Posterior vena cava (tissue), 2 donors: ENCODE measurements at regions not wholly inside any gene's neighbourhood (a gene's known extent, or its start where the extent isn't known, plus 50 kb on each side); places are given as distances from the start of the nearest gene placed in this dataset.
"Not testable (repeated sequence)": the region's sequence is repeated elsewhere in the genome, so short reads cannot be mapped to it uniquely, and the experiment has no call there.

ENCODE experiments used
- DNase-seq: peaks from one replicate; pipeline ENCODE4 v3.0.0-alpha.2; 2020; ENCODE audit warnings: low spot score
- intact Hi-C, 2 donors: fragments of 100-400 bp; cut with DNase I; formaldehyde crosslinking; loops; one replicate each; pipeline versions ENCODE4 v1.14.1 to v1.14.2; 2022 to 2023
- donor health status: DM: yes; HTN: yes; CAD: no.
- donor health status: DM: yes; HTN: yes; CAD: no.

GRCh38 chr6:10081957-10082356 is 332.9 kb downstream of the TFAP2A start:
- intact Hi-C loops = no loop called here
- no peak for DNase-seq

GRCh38 chr6:10081075-10081474 is 333.8 kb downstream of the TFAP2A start:
- intact Hi-C loops = no loop called here
- no peak for DNase-seq

DNA sequence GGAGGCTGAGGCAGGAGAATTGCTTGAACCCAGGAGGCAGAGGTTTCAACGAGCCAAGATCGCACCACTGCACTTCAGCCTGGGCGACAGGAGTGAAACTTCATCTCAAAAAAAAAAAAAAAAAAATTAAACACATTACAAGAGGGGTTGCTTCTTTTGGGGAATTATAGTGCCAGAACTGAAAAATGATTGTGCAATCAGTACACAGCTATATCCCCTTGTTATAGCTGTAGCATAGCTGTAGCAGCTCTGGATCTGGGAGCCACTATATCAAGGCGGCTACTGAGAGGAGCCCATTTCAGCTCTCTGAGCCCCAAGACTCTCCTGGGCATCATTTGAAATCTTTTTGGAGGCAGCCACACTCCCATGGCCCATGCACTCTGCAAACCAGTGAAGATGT is 334.3 kb downstream of the TFAP2A start:
- intact Hi-C loops = no loop called here
- DNase-seq = no peak

GRCh38 chr6:10078581-10078980 is 336.3 kb downstream of the TFAP2A start:
- intact Hi-C loops = no loop called here
- no peak for DNase-seq

- DNase-seq, intact Hi-C loops: not testable (repeated sequence)
These were observed 340.1 kb downstream of the TFAP2A start for GRCh38 chr6:10074726-10075125.

DNA sequence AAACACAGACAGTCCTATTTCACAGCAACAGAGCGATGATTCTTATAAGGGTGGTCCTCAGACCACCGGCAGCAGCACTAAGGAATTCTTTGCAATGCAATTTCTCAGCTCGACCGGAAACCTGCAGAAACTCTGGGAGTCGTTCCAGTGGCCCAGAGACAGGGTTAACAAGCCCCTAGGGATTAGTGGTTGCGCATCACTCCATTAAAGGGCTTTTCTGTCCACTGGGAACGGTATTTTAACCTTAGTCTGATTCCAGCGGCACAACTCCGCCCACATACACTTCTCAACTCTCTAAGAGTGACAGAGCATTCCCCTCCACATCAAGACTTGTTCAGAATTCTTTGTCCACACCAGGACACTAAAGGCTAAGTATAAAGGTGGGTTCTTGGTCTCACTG is 341.5 kb downstream of the TFAP2A start:
- intact Hi-C loops = no loop called here
- no peak for DNase-seq

GRCh38 chr6:10071631-10072220 is 343.1 kb downstream of the TFAP2A start:
- no peak for DNase-seq
- intact Hi-C loops = no loop called here

DNA sequence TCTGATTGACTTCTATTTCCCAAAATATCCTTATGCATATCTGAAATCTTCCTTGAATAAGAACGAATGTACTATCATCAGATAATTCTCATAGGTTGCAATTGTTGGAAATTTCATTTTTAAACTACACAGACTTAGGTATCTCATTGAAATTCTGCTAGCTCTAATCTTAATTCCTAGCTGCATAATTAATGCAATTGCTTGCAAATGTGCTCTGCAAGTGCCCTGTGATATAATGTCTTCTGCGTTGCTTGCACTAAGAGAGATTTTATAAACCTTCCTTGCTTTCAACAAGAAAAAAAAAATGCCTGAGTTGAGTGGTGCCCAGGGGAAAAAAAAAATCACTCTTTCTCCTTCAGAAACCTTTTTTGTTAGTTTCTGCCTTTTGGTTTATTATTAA is 354.9 kb downstream of the TFAP2A start:
- intact Hi-C loops = no loop called here
- no peak for DNase-seq

GRCh38 chr6:10054672-10055071 is 360.2 kb downstream of the TFAP2A start:
- intact Hi-C loops = no loop called here
- DNase-seq = no peak

GRCh38 chr6:10051283-10051682 is 363.6 kb downstream of the TFAP2A start:
- DNase-seq = no peak
- intact Hi-C loops = no loop called here

DNA sequence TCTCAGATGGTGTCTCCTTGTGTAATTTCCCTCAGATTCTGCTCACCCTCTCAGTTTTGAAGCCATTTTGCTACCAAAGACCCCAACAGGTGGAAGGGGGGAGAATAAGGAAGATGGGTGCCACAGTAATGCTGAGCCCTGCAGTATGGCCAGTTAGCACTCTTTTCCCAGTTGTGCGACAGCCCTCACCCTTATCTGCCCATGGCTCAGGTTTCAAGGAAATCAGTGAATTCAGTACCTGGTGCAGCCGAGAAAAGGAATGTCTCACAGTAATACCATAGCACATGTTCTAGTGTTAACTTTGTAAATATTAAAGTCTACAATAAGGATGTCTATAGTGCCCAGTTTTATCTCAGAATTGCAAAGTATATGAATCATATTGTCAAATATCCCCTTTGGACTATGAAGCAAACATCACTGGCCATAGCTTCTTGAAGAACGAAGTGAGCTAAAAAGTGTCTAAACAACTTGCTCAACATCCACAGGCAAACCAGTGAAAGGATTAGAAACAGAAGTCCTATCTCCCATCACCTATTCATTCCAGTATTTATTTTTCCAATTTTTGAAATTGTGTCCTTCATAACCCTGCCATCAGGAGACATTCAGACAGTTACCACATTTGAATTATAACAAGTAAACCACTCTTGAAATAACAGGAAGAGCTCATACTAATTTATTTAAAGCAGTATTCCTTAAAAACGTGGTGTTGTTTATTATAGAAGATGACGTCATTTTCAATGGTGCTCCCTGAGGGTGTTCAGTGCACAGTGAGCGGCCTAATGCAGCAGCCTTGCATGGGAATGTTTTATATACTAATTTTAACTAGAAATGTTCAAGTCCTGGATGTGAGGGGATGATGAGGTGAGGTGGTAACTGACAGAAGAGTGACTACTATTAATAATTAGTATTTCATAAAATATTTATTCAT is 366.2 kb downstream of the TFAP2A start:
- DNase-seq = no peak
- intact Hi-C loops = no loop called here

DNA sequence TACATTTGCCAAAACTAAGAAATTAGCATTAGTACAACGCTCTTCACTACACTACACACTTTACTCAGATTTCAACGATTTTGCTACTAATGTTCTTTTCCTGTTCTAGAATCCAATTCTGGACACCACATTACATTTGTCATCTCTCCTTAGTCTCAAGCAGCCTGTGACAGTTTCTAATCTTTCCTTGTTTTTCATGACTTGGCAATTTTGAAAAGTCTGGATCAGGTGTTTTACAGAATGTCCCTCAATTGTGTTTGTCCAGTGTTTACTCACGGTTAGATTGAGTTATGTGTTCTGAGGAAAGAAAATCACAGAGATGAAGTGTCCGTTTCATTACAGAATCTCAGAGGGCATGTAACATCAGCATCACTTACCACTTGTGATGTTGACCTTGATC is 372.6 kb downstream of the TFAP2A start:
- intact Hi-C loops = no loop called here
- no peak for DNase-seq

DNA sequence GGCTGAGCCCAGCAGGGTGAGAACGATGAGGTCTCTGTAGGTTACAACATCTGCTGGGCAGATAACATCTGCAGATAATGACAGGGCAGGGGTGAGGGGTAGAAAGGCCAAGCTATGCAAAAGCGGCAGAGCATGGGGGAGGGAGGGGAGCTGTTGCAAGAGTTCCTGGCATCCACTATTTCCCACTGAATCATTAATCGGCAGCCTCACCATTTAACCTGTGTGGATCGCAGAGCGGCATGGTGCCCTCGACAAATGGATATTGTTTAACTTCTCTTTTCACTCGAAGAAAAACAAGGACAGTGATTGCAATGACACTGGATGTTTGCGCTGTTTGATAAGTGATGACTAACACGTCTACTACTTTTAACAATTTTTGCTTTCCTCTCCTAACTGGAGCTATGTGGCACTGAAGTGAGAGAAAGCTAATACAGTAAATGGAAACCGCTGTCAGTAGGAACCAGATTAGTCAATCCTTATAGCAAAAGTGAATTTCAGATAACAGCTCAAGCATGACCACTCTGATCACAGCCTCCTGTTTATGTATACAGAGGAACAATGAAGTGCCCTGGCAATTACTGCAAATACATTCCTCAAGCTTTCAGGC is 381.5 kb downstream of the TFAP2A start:
- DNase-seq = no peak
- intact Hi-C loops = no loop called here

GRCh38 chr6:10031617-10032016 is 383.3 kb downstream of the TFAP2A start:
- no peak for DNase-seq
- intact Hi-C loops = no loop called here

DNA sequence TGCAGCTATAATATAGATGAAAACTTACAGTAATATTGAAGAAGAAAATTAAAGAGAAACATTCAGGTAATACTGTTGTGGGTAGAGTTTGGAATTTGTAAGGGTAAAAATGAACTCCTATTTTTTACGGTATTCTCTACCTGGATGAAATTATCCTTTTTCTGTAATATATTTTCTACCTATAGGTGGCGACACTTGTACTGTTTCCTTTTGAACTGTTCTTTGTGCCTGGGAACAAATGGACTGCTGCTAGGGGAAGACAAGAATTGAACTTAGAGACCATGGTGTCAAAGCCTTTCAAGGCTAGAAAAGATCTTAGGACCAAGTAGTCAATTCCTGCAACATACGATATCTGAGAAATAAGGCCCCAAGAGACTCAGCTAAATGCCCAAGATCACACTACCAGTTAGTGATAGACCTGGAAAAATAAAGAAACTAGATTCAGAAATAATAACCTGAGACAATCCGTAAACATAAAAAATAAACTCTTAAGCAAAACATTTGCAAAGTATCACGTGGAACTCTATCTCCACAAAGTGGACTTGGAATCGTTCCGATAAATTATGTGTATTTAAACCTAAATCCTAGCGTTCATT is 383.8 kb downstream of the TFAP2A start:
- no peak for DNase-seq
- intact Hi-C loops = no loop called here

- intact Hi-C loops = no loop called here
- no peak for DNase-seq
These were observed 386.7 kb downstream of the TFAP2A start for GRCh38 chr6:10028222-10028621.

DNA sequence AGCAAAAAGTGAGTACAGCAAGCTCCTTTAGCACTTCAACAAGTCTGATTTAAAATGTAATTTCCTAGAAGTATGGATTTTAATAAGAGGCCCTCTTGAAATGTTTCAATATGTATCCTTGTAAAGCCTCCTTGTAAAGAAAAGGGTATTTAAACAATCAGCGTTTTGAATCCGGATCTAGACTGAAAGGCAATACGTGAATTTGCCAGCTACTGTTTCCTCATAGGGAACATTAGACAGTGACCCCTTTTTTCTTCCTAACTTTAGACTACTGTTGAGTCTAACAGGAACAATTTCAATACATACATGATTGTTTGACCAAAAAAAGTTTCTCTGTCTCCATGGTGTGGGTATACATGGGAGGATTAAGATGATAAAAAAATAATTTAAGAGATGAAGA is 395.0 kb downstream of the TFAP2A start:
- intact Hi-C loops = no loop called here
- no peak for DNase-seq

- no peak for DNase-seq
- intact Hi-C loops = no loop called here
These were observed 400.3 kb downstream of the TFAP2A start for GRCh38 chr6:10014557-10014956.

DNA sequence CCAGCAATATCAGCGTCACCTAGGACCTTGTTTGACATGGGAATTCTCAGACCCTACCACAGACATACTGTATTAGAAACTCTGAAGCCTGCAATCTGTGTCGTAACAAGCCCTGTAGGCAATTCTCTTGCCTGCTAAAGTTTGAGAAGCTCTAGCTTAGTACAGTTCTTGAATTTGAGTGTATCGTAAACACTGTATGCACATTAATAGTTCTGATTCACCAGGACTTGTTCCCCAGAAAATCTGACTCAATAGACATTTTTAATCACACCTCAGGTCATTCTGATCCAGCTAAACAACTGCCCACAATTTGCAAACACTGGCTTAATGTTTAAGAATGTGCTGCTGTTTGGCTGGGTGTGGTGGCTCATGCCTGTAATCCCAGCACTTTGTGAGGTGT is 414.3 kb downstream of the TFAP2A start:
- no peak for DNase-seq
- intact Hi-C loops = no loop called here

DNA sequence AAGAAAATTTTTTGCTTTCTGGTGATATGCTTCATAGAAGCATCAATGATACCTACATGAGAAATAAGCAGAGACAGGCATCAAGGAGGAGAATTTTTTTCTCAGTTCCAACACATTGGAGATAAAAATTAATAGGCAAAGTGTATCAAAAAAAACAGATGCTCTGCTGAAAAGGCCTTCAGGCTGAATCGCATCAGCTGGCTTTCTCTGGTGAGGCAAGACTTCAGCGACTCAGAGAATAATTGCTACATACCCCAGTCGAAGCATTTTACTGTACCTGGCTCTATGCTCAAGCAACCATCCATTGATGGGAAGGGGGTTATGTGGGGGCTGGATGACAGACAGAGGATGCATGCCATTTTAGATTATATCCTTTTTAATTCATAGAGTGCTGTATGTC is 415.1 kb downstream of the TFAP2A start:
- DNase-seq = no peak
- intact Hi-C loops = no loop called here
